ENCODE measurements at regions not wholly inside any gene's neighbourhood (a gene's known extent, or its start where the extent isn't known, plus 50 kb on each side); places are given as distances from the start of the nearest gene placed in this dataset.

- TF ChIP-seq TAF1 (IDR thresholded peaks at IDR 0.05; ENCODE audit: borderline replicate concordance, insufficient read depth, low read length) (no peak), POLR2AphosphoS5 (IDR thresholded peaks at IDR 0.05; ENCODE audit: low read depth, low read length) (no peak), SIN3A (IDR thresholded peaks at IDR 0.05; ENCODE audit: borderline replicate concordance, insufficient read depth, low read length) (no peak), FOXP2 (optimal IDR thresholded peaks at IDR 0.05; ENCODE audit: borderline replicate concordance, extremely low read depth, extremely low read length, insufficient read depth) (no peak)
- TF ChIP-seq, protein P1, sequence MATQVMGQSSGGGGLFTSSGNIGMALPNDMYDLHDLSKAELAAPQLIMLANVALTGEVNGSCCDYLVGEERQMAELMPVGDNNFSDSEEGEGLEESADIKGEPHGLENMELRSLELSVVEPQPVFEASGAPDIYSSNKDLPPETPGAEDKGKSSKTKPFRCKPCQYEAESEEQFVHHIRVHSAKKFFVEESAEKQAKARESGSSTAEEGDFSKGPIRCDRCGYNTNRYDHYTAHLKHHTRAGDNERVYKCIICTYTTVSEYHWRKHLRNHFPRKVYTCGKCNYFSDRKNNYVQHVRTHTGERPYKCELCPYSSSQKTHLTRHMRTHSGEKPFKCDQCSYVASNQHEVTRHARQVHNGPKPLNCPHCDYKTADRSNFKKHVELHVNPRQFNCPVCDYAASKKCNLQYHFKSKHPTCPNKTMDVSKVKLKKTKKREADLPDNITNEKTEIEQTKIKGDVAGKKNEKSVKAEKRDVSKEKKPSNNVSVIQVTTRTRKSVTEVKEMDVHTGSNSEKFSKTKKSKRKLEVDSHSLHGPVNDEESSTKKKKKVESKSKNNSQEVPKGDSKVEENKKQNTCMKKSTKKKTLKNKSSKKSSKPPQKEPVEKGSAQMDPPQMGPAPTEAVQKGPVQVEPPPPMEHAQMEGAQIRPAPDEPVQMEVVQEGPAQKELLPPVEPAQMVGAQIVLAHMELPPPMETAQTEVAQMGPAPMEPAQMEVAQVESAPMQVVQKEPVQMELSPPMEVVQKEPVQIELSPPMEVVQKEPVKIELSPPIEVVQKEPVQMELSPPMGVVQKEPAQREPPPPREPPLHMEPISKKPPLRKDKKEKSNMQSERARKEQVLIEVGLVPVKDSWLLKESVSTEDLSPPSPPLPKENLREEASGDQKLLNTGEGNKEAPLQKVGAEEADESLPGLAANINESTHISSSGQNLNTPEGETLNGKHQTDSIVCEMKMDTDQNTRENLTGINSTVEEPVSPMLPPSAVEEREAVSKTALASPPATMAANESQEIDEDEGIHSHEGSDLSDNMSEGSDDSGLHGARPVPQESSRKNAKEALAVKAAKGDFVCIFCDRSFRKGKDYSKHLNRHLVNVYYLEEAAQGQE (IDR thresholded peaks at IDR 0.05; ENCODE audit: insufficient read depth in 1 of 2, low read depth in 2 of 2, low read length in 2 of 2) = no peak
Measured at GRCh38 chr6:6736791-6737654, 148.5 kb downstream of the LY86 start.

DNA sequence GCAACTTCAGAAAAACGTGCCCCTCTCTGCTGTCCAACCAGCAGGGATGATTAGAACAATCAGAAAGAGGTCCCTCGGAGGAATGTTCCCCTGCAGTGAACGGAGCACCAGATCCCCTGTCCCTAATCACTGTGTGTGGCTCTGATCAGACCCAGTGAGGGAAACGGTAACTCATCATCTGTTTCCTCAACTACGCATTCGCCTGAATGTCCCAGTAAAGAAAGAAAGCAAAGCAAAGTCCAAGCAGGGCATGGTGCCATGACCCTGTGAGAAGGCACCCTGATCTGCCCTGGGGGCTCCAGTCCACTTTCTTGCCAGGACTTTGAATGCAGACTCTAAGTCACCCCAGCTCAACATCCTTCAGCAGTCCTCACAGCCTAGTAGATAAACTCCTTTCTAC, 149.2 kb downstream of the LY86 start:
- TF ChIP-seq SIN3A (IDR thresholded peaks at IDR 0.05; ENCODE audit: borderline replicate concordance, insufficient read depth, low read length) (no peak), POLR2AphosphoS5 (IDR thresholded peaks at IDR 0.05; ENCODE audit: low read depth, low read length) (no peak), TAF1 (IDR thresholded peaks at IDR 0.05; ENCODE audit: borderline replicate concordance, insufficient read depth, low read length) (no peak), FOXP2 (optimal IDR thresholded peaks at IDR 0.05; ENCODE audit: borderline replicate concordance, extremely low read depth, extremely low read length, insufficient read depth) (no peak)
- TF ChIP-seq, protein P1 (IDR thresholded peaks at IDR 0.05; ENCODE audit: insufficient read depth in 1 of 2, low read depth in 2 of 2, low read length in 2 of 2) = no peak

- TF ChIP-seq, protein P1 (IDR thresholded peaks at IDR 0.05; ENCODE audit: insufficient read depth in 1 of 2, low read depth in 2 of 2, low read length in 2 of 2) = no peak
- no peak for TF ChIP-seq FOXP2 (optimal IDR thresholded peaks at IDR 0.05; ENCODE audit: borderline replicate concordance, extremely low read depth, extremely low read length, insufficient read depth)
- TF ChIP-seq SIN3A (IDR thresholded peaks at IDR 0.05; ENCODE audit: borderline replicate concordance, insufficient read depth, low read length) = no peak
- no peak for TF ChIP-seq TAF1 (IDR thresholded peaks at IDR 0.05; ENCODE audit: borderline replicate concordance, insufficient read depth, low read length)
- TF ChIP-seq POLR2AphosphoS5 (IDR thresholded peaks at IDR 0.05; ENCODE audit: low read depth, low read length) = no peak
Measured at GRCh38 chr6:6738108-6738507, 149.6 kb downstream of the LY86 start.

- TF ChIP-seq POLR2AphosphoS5 (IDR thresholded peaks at IDR 0.05; ENCODE audit: low read depth, low read length) = no peak
- TF ChIP-seq TAF1 (IDR thresholded peaks at IDR 0.05; ENCODE audit: borderline replicate concordance, insufficient read depth, low read length) = no peak
- no peak for TF ChIP-seq SIN3A (IDR thresholded peaks at IDR 0.05; ENCODE audit: borderline replicate concordance, insufficient read depth, low read length)
- no peak for TF ChIP-seq FOXP2 (optimal IDR thresholded peaks at IDR 0.05; ENCODE audit: borderline replicate concordance, extremely low read depth, extremely low read length, insufficient read depth)
- TF ChIP-seq, protein P1 (IDR thresholded peaks at IDR 0.05; ENCODE audit: insufficient read depth in 1 of 2, low read depth in 2 of 2, low read length in 2 of 2) = no peak
Measured at GRCh38 chr6:6738922-6739716, 150.6 kb downstream of the LY86 start.
